ES-I3 (cell line): ENCODE measurements at regions not wholly inside any gene's neighbourhood (a gene's known extent, or its start where the extent isn't known, plus 50 kb on each side); places are given as distances from the start of the nearest gene placed in this dataset.

ENCODE experiments used
- H3K36me3 ChIP-seq: 2 replicates; pipeline ENCODE4 v1.6.1; 2013; ENCODE audit warnings: mild to moderate bottlenecking, low read length, control low read depth, moderate library complexity; ENCODE audit not compliant: insufficient read depth
- H3K4me1 ChIP-seq: 2 replicates; pipeline ENCODE4 v1.6.1; 2013; ENCODE audit warnings: mild to moderate bottlenecking, control low read depth, low read length; ENCODE audit not compliant: insufficient read depth
- H3K9ac ChIP-seq: 2 replicates; pipeline ENCODE4 v1.6.1; 2013; ENCODE audit warnings: low read depth, mild to moderate bottlenecking, low read length, moderate library complexity
- H3K9me3 ChIP-seq: 2 replicates; pipeline ENCODE4 v1.6.1; 2013; ENCODE audit warnings: mild to moderate bottlenecking, low read length, moderate library complexity; ENCODE audit not compliant: control insufficient read depth, insufficient read depth

DNA sequence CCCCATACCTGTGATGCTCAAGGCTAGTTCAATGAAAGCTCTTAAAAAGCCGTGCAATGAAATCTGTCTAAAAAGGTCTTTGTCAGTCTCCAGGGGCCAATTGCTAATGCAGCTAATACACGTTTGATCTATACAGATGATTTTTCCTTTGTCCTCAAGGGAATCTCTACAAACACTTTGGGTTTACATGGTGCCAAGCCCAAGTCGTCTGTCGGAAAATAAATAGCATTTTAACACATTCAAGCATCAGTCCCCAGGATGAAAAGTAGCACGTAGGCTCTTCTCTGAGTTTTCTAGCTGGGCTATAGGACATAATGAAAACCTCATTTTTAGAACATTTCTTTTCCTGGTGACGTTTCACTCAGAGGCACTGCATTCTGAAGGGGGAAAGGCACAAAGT is 477.4 kb upstream of the WWC1 start:
- Histone ChIP-seq H3K9ac (no peak overlapping the region), H3K36me3 (no peaks in the 10 kb centered on the region), H3K9me3 (no peaks in the 10 kb centered on the region)

GRCh38 chr5:167814828-167815227 is 476.6 kb upstream of the WWC1 start:
- Histone ChIP-seq H3K36me3 (no peaks in the 10 kb centered on the region), H3K9me3 (no peaks in the 10 kb centered on the region), H3K9ac (no peak overlapping the region), H3K4me1 (peaks cover 35% of the 10 kb centered on the region)

More for the DNA sequence above, 477.4 kb upstream of the WWC1 start:
- H3K4me1 ChIP-seq = peaks cover 35% of the 10 kb centered on the region

DNA sequence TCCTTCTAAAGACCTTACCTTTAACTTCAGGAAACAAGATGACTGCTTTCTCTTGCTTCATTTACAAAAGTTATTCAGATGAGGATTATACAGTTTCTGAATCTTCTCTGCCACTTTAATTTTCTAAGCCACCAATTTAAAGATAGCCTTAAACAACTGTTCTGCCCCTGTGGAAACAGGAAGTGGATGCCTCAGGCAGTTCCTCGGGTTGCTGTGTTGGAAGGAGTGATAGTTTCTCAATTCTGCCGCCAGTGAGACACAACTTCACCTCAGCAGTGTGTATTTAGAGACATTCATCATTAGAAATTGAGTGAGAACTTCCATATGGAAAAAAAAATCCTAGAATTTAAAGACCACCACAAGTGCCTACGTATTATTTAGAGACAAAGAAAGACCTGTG is 475.1 kb upstream of the WWC1 start:
- H3K4me1 ChIP-seq = peaks cover 42% of the 10 kb centered on the region
- H3K9me3 ChIP-seq = no peaks in the 10 kb centered on the region
- H3K9ac ChIP-seq = no peak overlapping the region
- H3K36me3 ChIP-seq = no peaks in the 10 kb centered on the region

DNA sequence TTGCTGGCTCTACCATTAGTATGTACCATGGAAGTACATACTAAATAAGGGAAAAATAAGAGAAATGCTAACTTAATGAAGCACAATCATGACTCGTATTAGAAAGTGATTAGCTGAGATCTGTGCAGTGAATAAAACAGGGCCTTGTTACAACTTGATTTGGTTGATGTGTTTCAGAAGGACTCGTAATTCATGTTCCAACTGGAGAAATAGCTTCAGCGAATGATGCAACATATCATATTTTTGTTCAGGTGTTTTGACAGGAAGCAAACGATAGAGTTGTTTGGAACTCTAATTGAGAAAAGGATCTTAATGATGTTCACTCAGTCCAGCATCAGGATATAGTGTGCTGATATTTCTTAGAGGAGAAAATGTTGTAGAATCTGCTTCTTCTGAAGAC is 474.6 kb upstream of the WWC1 start:
- Histone ChIP-seq H3K36me3 (no peaks in the 10 kb centered on the region), H3K4me1 (peaks cover 42% of the 10 kb centered on the region), H3K9ac (no peak overlapping the region), H3K9me3 (no peaks in the 10 kb centered on the region)

GRCh38 chr5:167819406-167819805 is 472.0 kb upstream of the WWC1 start:
- Histone ChIP-seq H3K4me1 (peaks cover 32% of the 10 kb centered on the region), H3K9ac (no peak overlapping the region), H3K9me3 (peaks cover 8% of the 10 kb centered on the region), H3K36me3 (no peaks in the 10 kb centered on the region)

GRCh38 chr5:167820101-167820990 is 471.1 kb upstream of the WWC1 start:
- peaks cover 24% of the 10 kb centered on the region for H3K4me1 ChIP-seq
- H3K36me3 ChIP-seq = no peaks in the 10 kb centered on the region
- H3K9me3 ChIP-seq = peaks cover 8% of the 10 kb centered on the region
- no peak overlapping the region for H3K9ac ChIP-seq

DNA sequence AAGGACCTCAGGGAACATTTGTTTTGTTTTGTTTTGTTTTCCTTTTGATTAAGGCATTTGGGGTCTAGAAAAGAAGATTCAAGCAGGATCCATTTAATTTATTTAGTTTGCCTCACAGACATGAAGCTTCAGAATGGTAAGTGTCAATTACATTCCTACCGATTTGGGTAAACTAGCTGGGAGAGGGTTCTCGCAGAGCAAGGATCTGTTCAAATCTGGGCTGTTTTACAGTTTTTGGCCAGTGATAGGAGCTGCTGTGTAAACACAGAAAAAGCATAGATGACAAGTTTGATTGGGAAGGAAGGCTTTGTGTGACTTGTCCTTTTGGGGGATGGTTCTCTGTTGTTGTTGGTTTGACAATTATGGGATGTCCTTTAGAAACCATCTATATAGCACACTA is 470.3 kb upstream of the WWC1 start:
- Histone ChIP-seq H3K9ac (no peak overlapping the region), H3K9me3 (peaks cover 8% of the 10 kb centered on the region), H3K4me1 (peaks cover 18% of the 10 kb centered on the region), H3K36me3 (no peaks in the 10 kb centered on the region)

DNA sequence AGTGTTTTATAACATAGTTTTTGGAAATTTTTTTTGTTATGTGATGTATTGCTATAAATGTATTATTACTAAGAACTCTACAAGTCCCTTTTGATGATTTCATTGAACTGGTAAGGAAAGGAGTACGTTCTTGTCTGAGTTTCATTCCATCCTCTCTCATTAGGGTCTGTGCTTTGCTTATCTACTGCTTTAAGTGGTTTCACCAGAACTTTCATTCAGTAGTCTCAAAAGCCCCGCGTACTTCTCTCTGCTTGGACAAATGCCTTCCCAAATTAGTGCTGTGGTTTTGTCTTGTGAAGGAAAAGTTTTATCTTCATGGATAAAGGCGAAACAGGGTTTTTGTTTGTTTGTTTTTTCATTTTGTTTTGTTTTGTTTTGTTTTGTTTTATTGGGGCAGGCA is 469.8 kb upstream of the WWC1 start:
- H3K9me3 ChIP-seq = peaks cover 8% of the 10 kb centered on the region
- H3K4me1 ChIP-seq = peaks cover 18% of the 10 kb centered on the region
- H3K9ac ChIP-seq = no peak overlapping the region
- no peaks in the 10 kb centered on the region for H3K36me3 ChIP-seq

- H3K9ac ChIP-seq = no peak overlapping the region
- no peaks in the 10 kb centered on the region for H3K36me3 ChIP-seq
- H3K9me3 ChIP-seq = peaks cover 8% of the 10 kb centered on the region
- peaks cover 17% of the 10 kb centered on the region; the same call in 1 of the 2 replicates for H3K4me1 ChIP-seq
Measured at GRCh38 chr5:167822241-167822640, 469.2 kb upstream of the WWC1 start.

GRCh38 chr5:167823405-167823804 is 468.0 kb upstream of the WWC1 start:
- Histone ChIP-seq H3K4me1 (0 out of 2 replicates have a peak, but pooled peaks cover 13% of the 10 kb centered on the region), H3K9me3 (peaks cover 8% of the 10 kb centered on the region), H3K36me3 (no peaks in the 10 kb centered on the region), H3K9ac (no peak overlapping the region)

GRCh38 chr5:167827766-167828165 is 463.7 kb upstream of the WWC1 start:
- H3K9ac ChIP-seq = no peak overlapping the region
- no peaks in the 10 kb centered on the region for H3K36me3 ChIP-seq
- H3K4me1 ChIP-seq = 0 out of 2 replicates have a peak, but pooled peaks cover 6% of the 10 kb centered on the region
- H3K9me3 ChIP-seq = peaks cover 8% of the 10 kb centered on the region

- Histone ChIP-seq H3K9me3 (no peaks in the 10 kb centered on the region), H3K9ac (no peak overlapping the region), H3K36me3 (no peaks in the 10 kb centered on the region), H3K4me1 (peaks cover 6% of the 10 kb centered on the region; the same call in 1 of the 2 replicates)
Measured at GRCh38 chr5:167831754-167832504, 459.5 kb upstream of the WWC1 start.

DNA sequence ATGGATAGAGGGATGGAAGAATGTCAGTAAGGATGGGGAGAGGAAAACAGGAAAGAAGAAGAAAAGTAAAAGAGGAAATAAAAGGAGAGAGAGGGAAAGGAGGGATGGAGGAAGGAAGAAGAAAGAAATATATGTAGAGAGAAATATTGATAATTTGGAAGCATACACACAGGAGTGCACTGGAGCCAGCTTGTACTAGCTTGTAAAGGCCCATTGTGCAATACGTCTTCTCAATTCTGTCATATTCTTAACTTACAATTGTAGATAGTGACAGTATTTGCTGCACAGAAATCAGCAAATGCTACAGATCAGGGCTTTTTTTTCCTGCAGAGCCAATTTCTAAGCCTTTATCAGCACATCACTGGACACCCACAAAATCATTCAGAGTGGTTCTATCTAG is 458.8 kb upstream of the WWC1 start:
- Histone ChIP-seq H3K4me1 (peaks cover 6% of the 10 kb centered on the region; the same call in 1 of the 2 replicates), H3K9me3 (no peaks in the 10 kb centered on the region), H3K9ac (no peak overlapping the region), H3K36me3 (no peaks in the 10 kb centered on the region)

DNA sequence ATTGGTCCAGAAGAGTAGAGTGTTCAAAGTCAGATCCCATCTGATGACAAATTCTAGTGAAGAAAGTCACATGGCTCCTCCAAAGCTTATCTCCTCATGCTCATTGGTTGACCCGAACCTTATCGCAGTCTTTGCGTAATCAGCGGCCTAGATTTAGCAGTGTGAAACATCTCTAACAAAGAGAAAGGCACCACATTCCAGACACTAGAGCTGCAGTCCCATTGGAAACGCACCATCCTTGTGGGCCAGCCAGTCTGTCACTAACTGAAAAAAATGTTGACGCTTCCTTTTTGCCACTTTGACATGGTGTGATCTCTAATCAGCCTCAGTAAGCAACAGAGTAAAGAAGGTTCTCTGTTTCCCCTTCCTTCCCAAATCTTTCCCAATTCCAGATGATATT is 458.0 kb upstream of the WWC1 start:
- no peak overlapping the region for H3K9ac ChIP-seq
- no peaks in the 10 kb centered on the region for H3K36me3 ChIP-seq
- H3K4me1 ChIP-seq = peaks cover 7% of the 10 kb centered on the region; the same call in 1 of the 2 replicates
- no peaks in the 10 kb centered on the region for H3K9me3 ChIP-seq

DNA sequence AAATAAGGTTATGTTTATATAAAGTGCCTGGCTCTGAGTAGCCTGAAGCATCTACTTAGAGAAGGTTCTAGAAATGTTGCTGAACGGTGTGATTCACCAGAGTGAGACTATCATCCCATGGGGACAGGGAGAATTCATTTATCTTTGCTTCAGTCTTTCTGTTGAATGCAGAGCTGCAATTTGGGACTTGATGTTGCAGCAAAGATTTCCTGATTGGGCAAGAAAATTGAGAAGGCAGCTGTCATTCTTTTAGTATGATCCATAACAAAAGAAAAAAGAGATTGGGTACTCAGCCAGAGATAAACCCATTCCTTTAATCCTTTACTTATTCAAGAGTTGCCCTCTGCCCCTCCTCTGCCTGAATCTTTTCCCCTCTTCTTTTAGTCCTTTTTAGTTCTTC is 456.3 kb upstream of the WWC1 start:
- no peaks in the 10 kb centered on the region for H3K36me3 ChIP-seq
- no peaks in the 10 kb centered on the region for H3K9me3 ChIP-seq
- peaks cover 14% of the 10 kb centered on the region for H3K4me1 ChIP-seq
- no peak overlapping the region for H3K9ac ChIP-seq
